Osteoblast (primary cell): ENCODE measurements at regions not wholly inside any gene's neighbourhood (a gene's known extent, or its start where the extent isn't known, plus 50 kb on each side); places are given as distances from the start of the nearest gene placed in this dataset.

Experiments used
- DNase-seq: peaks from one replicate; pipeline ENCODE4 v3.0.0; 2011; ENCODE audit warnings: low spot score, mixed read lengths; ENCODE audit not compliant: insufficient read length; ENCODE audit errors: missing footprints
- H2AFZ ChIP-seq: 2 replicates; pipeline ENCODE4 v1.6.0; 2011; ENCODE audit warnings: mild to moderate bottlenecking, low read length
- H3K27ac ChIP-seq: 2 replicates; pipeline ENCODE4 v1.5.1; 2011; ENCODE audit warnings: mild to moderate bottlenecking, low read depth, low read length, moderate library complexity
- H3K27me3 ChIP-seq: 2 replicates; pipeline ENCODE4 v1.6.0; 2012; ENCODE audit warnings: mild to moderate bottlenecking, control low read depth, inconsistent platforms, low read length, moderate library complexity; ENCODE audit not compliant: insufficient read depth
- H3K36me3 ChIP-seq: 2 replicates; pipeline ENCODE4 v1.5.1; 2011; ENCODE audit warnings: mild to moderate bottlenecking, low read length, control low read depth, moderate library complexity; ENCODE audit not compliant: insufficient read depth
- H3K4me1 ChIP-seq: 2 replicates; pipeline ENCODE4 v1.5.1; 2011; ENCODE audit warnings: mild to moderate bottlenecking, low read length, control low read depth, moderate library complexity; ENCODE audit not compliant: insufficient read depth
- H3K4me2 ChIP-seq: 2 replicates; pipeline ENCODE4 v1.6.0; 2011; ENCODE audit warnings: mild to moderate bottlenecking, low read length; ENCODE audit not compliant: insufficient read depth
- H3K4me3 ChIP-seq: fragments of 200-600 bp; sonication (generic); 3 replicates; pipeline ENCODE4 v1.5.1; 2012; ENCODE audit warnings: mild to moderate bottlenecking, low read length, inconsistent platforms; ENCODE audit not compliant: insufficient read depth
- H3K79me2 ChIP-seq: 2 replicates; pipeline ENCODE4 v1.6.0; 2012; ENCODE audit warnings: mild to moderate bottlenecking, low read length, control low read depth, inconsistent platforms; ENCODE audit not compliant: insufficient read depth
- H3K9me3 ChIP-seq: 2 replicates; pipeline ENCODE4 v1.5.1; 2011; ENCODE audit warnings: low read depth, low read length, control low read depth
- H4K20me1 ChIP-seq: 2 replicates; pipeline ENCODE4 v1.6.0; 2012; ENCODE audit warnings: mild to moderate bottlenecking, low read length, control low read depth; ENCODE audit not compliant: insufficient read depth
- TF ChIP-seq, protein P1 (sequence below): IDR thresholded peaks from 2 replicates; pipeline ENCODE4 v1.5.1; 2011; ENCODE audit warnings: mild to moderate bottlenecking, low read depth, low read length, moderate library complexity; ENCODE audit errors: extremely low read depth

DNA sequence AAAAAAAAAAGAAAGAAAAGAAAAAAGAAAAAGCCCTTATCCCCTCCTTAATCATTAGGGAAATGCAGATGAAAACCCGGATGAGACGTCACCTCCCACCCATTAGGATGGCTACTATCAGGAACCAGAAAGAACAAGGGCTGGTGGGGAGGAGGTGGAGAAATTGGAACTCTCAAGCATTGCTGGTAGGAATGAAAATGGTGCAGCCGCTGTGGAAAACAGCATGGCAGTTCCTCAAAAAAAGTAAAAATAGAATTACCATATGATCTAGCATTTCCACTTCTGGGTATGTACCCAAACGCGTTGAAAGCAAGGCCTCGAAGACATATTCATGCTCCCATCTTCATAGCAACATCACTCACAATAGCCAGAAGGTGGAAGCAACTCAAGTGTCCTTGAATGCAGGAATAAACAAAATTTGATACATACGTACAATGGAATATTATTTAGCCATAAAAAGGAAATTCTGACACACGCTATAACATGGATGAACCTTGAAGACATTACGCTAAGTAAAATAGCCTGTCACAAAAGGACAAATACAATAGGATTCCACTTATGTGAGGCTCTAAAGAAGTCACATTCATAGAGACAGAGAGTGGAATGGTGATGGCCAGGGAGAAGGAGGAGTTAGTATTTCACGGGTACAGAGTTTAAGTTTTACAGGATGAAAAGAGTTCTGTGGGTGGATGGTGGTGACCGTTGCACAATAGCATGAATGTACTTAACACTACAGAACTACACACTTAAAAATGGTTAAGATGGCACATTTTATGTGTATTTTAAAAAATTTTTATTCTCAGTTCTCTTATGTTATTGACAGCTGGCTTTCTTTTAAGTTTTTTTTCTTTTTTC lies 166.8 kb upstream of the IER5L start:
- Histone ChIP-seq H3K4me3 (no peak overlapping the region), H3K9me3 (no peaks in the 10 kb centered on the region), H2AFZ (no peak overlapping the region), H3K4me2 (no peak overlapping the region), H3K79me2 (no peaks in the 10 kb centered on the region), H4K20me1 (no peaks in the 10 kb centered on the region), H3K27me3 (no peaks in the 10 kb centered on the region), H3K4me1 (peaks cover 13% of the 10 kb centered on the region), H3K36me3 (peaks cover 5% of the 10 kb centered on the region), H3K27ac (no peak overlapping the region)
- no peak for DNase-seq
- TF ChIP-seq, protein P1, sequence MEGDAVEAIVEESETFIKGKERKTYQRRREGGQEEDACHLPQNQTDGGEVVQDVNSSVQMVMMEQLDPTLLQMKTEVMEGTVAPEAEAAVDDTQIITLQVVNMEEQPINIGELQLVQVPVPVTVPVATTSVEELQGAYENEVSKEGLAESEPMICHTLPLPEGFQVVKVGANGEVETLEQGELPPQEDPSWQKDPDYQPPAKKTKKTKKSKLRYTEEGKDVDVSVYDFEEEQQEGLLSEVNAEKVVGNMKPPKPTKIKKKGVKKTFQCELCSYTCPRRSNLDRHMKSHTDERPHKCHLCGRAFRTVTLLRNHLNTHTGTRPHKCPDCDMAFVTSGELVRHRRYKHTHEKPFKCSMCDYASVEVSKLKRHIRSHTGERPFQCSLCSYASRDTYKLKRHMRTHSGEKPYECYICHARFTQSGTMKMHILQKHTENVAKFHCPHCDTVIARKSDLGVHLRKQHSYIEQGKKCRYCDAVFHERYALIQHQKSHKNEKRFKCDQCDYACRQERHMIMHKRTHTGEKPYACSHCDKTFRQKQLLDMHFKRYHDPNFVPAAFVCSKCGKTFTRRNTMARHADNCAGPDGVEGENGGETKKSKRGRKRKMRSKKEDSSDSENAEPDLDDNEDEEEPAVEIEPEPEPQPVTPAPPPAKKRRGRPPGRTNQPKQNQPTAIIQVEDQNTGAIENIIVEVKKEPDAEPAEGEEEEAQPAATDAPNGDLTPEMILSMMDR, result no peak

DNA sequence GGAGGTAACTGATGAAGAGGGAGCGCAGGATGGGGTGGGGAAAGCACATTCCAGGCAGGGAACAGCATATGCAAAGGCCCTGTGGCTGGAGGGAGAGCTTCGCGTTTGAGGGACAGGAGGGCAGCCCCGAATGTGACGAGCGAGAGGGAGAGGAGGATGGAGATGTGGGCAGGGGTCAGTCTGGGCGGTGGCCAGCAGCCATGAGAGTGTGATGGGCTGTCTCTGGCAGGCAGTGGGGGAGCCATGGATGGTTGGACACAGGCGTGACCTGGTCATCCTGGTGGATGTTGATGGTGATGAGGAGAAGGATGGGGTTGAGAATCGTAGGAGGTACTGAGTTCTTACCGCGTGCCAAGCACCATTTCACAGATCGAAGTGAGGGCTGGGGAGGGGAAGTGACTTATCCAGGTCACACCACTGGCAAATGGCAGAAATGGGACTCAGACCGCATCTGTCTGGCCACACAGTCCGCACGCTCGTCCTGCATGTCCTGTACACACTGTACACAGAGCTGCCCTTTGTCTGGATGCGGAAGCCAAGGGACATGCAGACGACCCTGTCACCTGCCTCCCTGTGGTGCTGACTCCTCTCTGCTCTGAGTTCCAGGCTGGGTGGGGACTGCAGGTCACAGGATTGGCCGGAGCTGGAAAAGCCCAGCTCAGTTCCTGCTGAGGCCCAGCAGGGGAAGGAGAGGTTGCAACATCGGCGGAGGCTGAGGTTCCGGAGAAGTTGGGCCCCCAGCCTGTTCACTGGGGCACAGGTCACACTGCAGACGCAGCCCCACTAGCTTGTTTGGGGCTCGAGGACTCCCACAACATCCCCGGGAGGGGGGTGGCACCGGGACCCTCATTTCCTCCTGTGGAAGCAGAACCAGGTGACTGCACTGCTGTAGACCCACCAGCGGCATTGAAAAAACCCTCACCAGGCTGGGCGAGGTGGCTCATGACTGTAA lies 165.6 kb upstream of the IER5L start:
- DNase-seq, result no peak

DNA sequence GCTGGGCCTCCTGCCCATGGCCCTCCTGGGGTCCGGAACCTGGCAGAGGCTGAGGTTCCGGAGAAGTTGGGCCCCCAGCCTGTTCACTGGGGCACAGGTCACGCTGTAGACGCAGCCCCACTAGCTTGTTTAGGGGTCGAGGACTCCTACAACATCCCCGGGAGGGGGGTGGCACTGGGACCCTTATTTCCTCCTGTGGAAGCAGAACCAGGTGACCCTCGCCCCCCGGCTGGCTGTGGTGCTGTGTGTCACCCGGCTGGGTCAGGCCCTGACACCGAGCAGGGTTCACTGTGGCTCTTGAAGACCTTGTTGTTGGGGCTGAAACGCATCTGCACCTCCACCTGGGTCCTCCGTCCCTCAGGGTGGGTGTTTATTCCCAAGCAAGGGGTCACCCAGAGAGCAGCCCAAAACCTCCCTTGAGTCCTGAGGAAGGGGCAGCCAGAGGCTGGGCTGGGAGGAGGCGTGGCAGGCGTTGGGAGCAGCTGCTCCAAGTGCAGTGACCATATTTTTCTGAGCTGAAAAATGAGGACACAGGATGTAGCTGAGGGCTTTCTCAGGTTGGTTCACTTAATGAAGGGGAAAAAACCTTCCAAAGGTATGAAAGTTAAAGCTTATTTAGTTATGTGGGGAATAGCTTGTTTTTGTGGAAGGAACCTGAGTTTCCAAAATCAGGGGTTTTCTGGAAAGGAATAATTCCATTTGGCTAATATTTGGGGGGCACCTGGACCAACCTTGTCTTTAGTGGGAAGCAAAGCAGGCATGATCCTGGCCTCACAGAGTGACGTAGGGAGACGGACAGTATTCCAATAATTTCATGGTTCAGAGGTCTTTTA lies 164.7 kb upstream of the IER5L start:
- Histone ChIP-seq H2AFZ (no peak overlapping the region), H4K20me1 (no peaks in the 10 kb centered on the region), H3K4me3 (no peak overlapping the region), H3K79me2 (no peaks in the 10 kb centered on the region), H3K9me3 (no peaks in the 10 kb centered on the region), H3K36me3 (peaks cover 5% of the 10 kb centered on the region), H3K27me3 (no peaks in the 10 kb centered on the region), H3K4me2 (no peak overlapping the region), H3K27ac (no peak overlapping the region), H3K4me1 (peaks cover 17% of the 10 kb centered on the region)
- no peak for DNase-seq
- TF ChIP-seq, protein P1, result no peak

More for the DNA sequence above, 165.6 kb upstream of the IER5L start:
- no peaks in the 10 kb centered on the region for H3K9me3 ChIP-seq
- no peak overlapping the region for H2AFZ ChIP-seq
- H3K4me1 ChIP-seq, result peaks cover 21% of the 10 kb centered on the region
- H3K27me3 ChIP-seq, result no peaks in the 10 kb centered on the region
- H3K79me2 ChIP-seq, result no peaks in the 10 kb centered on the region
- H3K4me3 ChIP-seq, result no peak overlapping the region
- no peak overlapping the region for H3K4me2 ChIP-seq
- no peak overlapping the region for H3K27ac ChIP-seq
- H4K20me1 ChIP-seq, result no peaks in the 10 kb centered on the region
- TF ChIP-seq, protein P1, result no peak
- peaks cover 5% of the 10 kb centered on the region for H3K36me3 ChIP-seq
